ENCODE measurements at regions not wholly inside any gene's neighbourhood (a gene's known extent, or its start where the extent isn't known, plus 50 kb on each side); places are given as distances from the start of the nearest gene placed in this dataset.

DNA sequence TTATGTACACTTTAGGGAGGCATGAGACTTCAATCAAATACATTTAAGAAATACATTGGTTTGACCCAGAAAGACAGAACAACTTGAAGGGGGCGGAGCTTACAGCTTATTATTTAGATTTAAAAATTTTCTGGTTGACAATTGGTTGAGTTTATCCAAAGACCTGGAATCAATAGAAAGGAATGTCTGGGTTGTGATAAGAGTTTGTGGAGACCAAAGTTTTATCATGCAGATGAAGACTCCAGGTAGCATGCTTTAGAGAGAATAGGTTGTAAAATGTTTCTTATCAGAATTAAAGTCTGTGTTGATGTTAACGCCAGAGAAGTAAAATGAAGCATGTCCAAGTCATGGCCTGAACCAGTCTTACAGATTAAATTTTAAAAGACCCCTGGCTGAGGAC, 757.8 kb upstream of the ADGRB3 start:
- 75 to 77% methylated on average over 2 of the region's 2 CpGs for WGBS, 2 donors
- Histone ChIP-seq H3K27ac (ENCODE audit: low read depth in 2 of 2, low read length in 1 of 2) (no peak overlapping the region), H3K36me3 (ENCODE audit: control insufficient read depth in 2 of 2, insufficient read depth in 2 of 2, low read length in 1 of 2) (no peaks in the 10 kb centered on the region), H3K9me3 (ENCODE audit: control insufficient read depth in 2 of 2, insufficient read depth in 1 of 2, low read depth in 1 of 2, low read length in 1 of 2) (peaks cover 0 to 2% of the 10 kb centered on the region in 2 donors), H3K4me3 (ENCODE audit: low read depth in 1 of 2, low read length in 2 of 2) (no peak overlapping the region), H3K27me3 (ENCODE audit: control insufficient read depth in 1 of 2, insufficient read depth in 2 of 2, low read length in 2 of 2) (no peaks in the 10 kb centered on the region), H3K4me1 (ENCODE audit: control insufficient read depth in 2 of 2, insufficient read depth in 2 of 2, low read length in 1 of 2) (no peaks in the 10 kb centered on the region)

DNA sequence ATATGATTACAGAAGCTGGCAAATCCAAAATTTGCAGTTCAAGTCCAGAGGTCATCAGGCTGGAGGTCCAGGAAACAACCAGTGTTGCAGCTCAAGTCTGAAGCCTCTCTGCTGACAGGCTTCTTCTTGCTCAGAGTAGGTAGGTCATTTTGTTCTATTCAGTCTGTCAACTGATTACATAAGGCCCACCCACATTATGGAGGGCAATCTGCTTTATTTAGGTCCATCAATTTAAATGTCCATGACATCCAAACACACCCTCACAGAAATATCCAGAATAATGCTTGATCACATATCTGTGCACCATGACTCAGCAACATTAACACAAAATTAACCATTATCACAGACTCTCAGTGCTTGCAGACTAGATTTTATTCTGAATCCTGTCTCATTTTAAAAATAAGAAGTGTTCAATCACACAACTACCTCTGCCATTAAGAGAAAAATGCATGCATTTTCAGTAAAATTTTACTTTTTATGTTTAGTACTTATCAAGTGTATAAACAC, 759.2 kb upstream of the ADGRB3 start:
- H3K4me3 ChIP-seq (ENCODE audit: low read depth in 1 of 2, low read length in 2 of 2) = no peak overlapping the region

GRCh38 chr6:67870321-67870720, 764.8 kb upstream of the ADGRB3 start:
- Histone ChIP-seq H3K36me3 (ENCODE audit: control insufficient read depth in 2 of 2, insufficient read depth in 2 of 2, low read length in 1 of 2) (no peaks in the 10 kb centered on the region), H3K9me3 (ENCODE audit: control insufficient read depth in 2 of 2, insufficient read depth in 1 of 2, low read depth in 1 of 2, low read length in 1 of 2) (peaks cover 0 to 2% of the 10 kb centered on the region in 2 donors), H3K4me3 (ENCODE audit: low read depth in 1 of 2, low read length in 2 of 2) (no peak overlapping the region), H3K27me3 (ENCODE audit: control insufficient read depth in 1 of 2, insufficient read depth in 2 of 2, low read length in 2 of 2) (no peaks in the 10 kb centered on the region), H3K4me1 (ENCODE audit: control insufficient read depth in 2 of 2, insufficient read depth in 2 of 2, low read length in 1 of 2) (no peaks in the 10 kb centered on the region), H3K27ac (ENCODE audit: low read depth in 2 of 2, low read length in 1 of 2) (no peak overlapping the region)

More for the DNA sequence above, 759.2 kb upstream of the ADGRB3 start:
- Histone ChIP-seq H3K27ac (ENCODE audit: low read depth in 2 of 2, low read length in 1 of 2) (no peak overlapping the region), H3K4me1 (ENCODE audit: control insufficient read depth in 2 of 2, insufficient read depth in 2 of 2, low read length in 1 of 2) (no peaks in the 10 kb centered on the region), H3K36me3 (ENCODE audit: control insufficient read depth in 2 of 2, insufficient read depth in 2 of 2, low read length in 1 of 2) (no peaks in the 10 kb centered on the region), H3K27me3 (ENCODE audit: control insufficient read depth in 1 of 2, insufficient read depth in 2 of 2, low read length in 2 of 2) (no peaks in the 10 kb centered on the region), H3K9me3 (ENCODE audit: control insufficient read depth in 2 of 2, insufficient read depth in 1 of 2, low read depth in 1 of 2, low read length in 1 of 2) (peaks cover 0 to 2% of the 10 kb centered on the region in 2 donors)

DNA sequence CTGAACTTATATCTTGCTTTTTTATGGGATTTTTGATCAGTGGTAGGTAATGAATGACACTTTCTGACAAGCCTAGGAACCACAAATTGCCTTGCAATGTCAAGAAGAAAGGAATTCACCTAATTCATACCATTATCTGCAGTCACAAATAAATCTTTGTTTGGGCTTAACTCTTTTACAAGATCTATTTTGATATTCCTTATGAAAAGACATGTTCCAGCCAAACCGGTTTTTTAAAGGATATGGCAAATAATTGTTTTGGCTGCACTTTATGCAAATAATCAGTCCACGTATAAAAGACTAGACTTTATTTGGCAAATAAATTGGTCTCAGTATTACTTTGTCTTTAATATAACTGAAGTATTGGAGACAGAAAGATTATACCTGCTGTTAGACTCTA, 771.7 kb upstream of the ADGRB3 start:
- H3K4me1 ChIP-seq (ENCODE audit: control insufficient read depth in 2 of 2, insufficient read depth in 2 of 2, low read length in 1 of 2) = no peaks in the 10 kb centered on the region
- no peak overlapping the region for H3K4me3 ChIP-seq (ENCODE audit: low read depth in 1 of 2, low read length in 2 of 2)
- H3K27me3 ChIP-seq (ENCODE audit: control insufficient read depth in 1 of 2, insufficient read depth in 2 of 2, low read length in 2 of 2) = no peaks in the 10 kb centered on the region
- 55 to 57% methylated on average over 2 of the region's 2 CpGs for WGBS, 2 donors
- H3K9me3 ChIP-seq (ENCODE audit: control insufficient read depth in 2 of 2, insufficient read depth in 1 of 2, low read depth in 1 of 2, low read length in 1 of 2) = no peaks in the 10 kb centered on the region
- H3K36me3 ChIP-seq (ENCODE audit: control insufficient read depth in 2 of 2, insufficient read depth in 2 of 2, low read length in 1 of 2) = no peaks in the 10 kb centered on the region
- H3K27ac ChIP-seq (ENCODE audit: low read depth in 2 of 2, low read length in 1 of 2) = no peak overlapping the region

GRCh38 chr6:67854098-67854497, 781.0 kb upstream of the ADGRB3 start:
- Histone ChIP-seq H3K4me1 (ENCODE audit: control insufficient read depth in 2 of 2, insufficient read depth in 2 of 2, low read length in 1 of 2) (no peaks in the 10 kb centered on the region), H3K27ac (ENCODE audit: low read depth in 2 of 2, low read length in 1 of 2) (no peak overlapping the region), H3K4me3 (ENCODE audit: low read depth in 1 of 2, low read length in 2 of 2) (no peak overlapping the region), H3K9me3 (ENCODE audit: control insufficient read depth in 2 of 2, insufficient read depth in 1 of 2, low read depth in 1 of 2, low read length in 1 of 2) (no peaks in the 10 kb centered on the region), H3K36me3 (ENCODE audit: control insufficient read depth in 2 of 2, insufficient read depth in 2 of 2, low read length in 1 of 2) (no peaks in the 10 kb centered on the region), H3K27me3 (ENCODE audit: control insufficient read depth in 1 of 2, insufficient read depth in 2 of 2, low read length in 2 of 2) (no peaks in the 10 kb centered on the region)

DNA sequence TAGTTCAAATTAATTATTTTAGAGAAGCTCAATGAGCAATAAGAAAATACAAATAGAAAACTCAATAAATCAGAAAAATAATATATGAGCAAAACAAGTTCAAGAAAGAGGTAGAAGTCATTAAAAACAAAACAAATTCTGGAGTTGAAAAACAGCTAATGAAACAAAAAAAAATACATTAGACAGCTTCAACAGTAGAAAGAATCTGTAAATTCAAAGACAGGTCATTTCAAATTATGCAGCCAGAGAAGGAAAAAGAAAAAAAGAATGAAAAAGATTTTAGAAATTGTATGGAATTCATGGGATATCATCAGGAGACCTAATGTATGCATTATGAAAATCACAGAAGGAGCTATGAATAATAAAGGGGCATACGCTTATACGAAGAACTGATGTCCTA, 795.3 kb upstream of the ADGRB3 start:
- Histone ChIP-seq H3K27ac (ENCODE audit: low read depth in 2 of 2, low read length in 1 of 2) (no peak overlapping the region), H3K4me3 (ENCODE audit: low read depth in 1 of 2, low read length in 2 of 2) (no peak overlapping the region), H3K4me1 (ENCODE audit: control insufficient read depth in 2 of 2, insufficient read depth in 2 of 2, low read length in 1 of 2) (no peaks in the 10 kb centered on the region), H3K9me3 (ENCODE audit: control insufficient read depth in 2 of 2, insufficient read depth in 1 of 2, low read depth in 1 of 2, low read length in 1 of 2) (peaks cover 0 to 3% of the 10 kb centered on the region in 2 donors), H3K27me3 (ENCODE audit: control insufficient read depth in 1 of 2, insufficient read depth in 2 of 2, low read length in 2 of 2) (no peaks in the 10 kb centered on the region), H3K36me3 (ENCODE audit: control insufficient read depth in 2 of 2, insufficient read depth in 2 of 2, low read length in 1 of 2) (no peaks in the 10 kb centered on the region)
- WGBS, 2 donors = 91 to 94% methylated on average over 2 of the region's 2 CpGs

- Histone ChIP-seq H3K4me1 (ENCODE audit: control insufficient read depth in 2 of 2, insufficient read depth in 2 of 2, low read length in 1 of 2) (no peaks in the 10 kb centered on the region), H3K4me3 (ENCODE audit: low read depth in 1 of 2, low read length in 2 of 2) (no peak overlapping the region), H3K9me3 (ENCODE audit: control insufficient read depth in 2 of 2, insufficient read depth in 1 of 2, low read depth in 1 of 2, low read length in 1 of 2) (peaks cover 6 to 9% of the 10 kb centered on the region in 2 donors), H3K27me3 (ENCODE audit: control insufficient read depth in 1 of 2, insufficient read depth in 2 of 2, low read length in 2 of 2) (no peaks in the 10 kb centered on the region), H3K36me3 (ENCODE audit: control insufficient read depth in 2 of 2, insufficient read depth in 2 of 2, low read length in 1 of 2) (no peaks in the 10 kb centered on the region), H3K27ac (ENCODE audit: low read depth in 2 of 2, low read length in 1 of 2) (no peak overlapping the region)
- 91 to 92% methylated on average over 36 of the region's 36 CpGs for WGBS, 2 donors
Observed at GRCh38 chr6:67825201-67825895, 809.7 kb upstream of the ADGRB3 start.

- H3K4me3 ChIP-seq (ENCODE audit: low read depth in 1 of 2, low read length in 2 of 2) = no peak overlapping the region
- H3K9me3 ChIP-seq (ENCODE audit: control insufficient read depth in 2 of 2, insufficient read depth in 1 of 2, low read depth in 1 of 2, low read length in 1 of 2) = peaks cover 0 to 3% of the 10 kb centered on the region in 2 donors
- H3K27ac ChIP-seq (ENCODE audit: low read depth in 2 of 2, low read length in 1 of 2) = no peak overlapping the region
- no peaks in the 10 kb centered on the region for H3K36me3 ChIP-seq (ENCODE audit: control insufficient read depth in 2 of 2, insufficient read depth in 2 of 2, low read length in 1 of 2)
- whole genome bisulfite sequencing, 2 donors = 71 to 86% methylated on average over 2 of the region's 2 CpGs
- no peaks in the 10 kb centered on the region for H3K27me3 ChIP-seq (ENCODE audit: control insufficient read depth in 1 of 2, insufficient read depth in 2 of 2, low read length in 2 of 2)
- no peaks in the 10 kb centered on the region for H3K4me1 ChIP-seq (ENCODE audit: control insufficient read depth in 2 of 2, insufficient read depth in 2 of 2, low read length in 1 of 2)
Observed at GRCh38 chr6:67818322-67818721, 816.8 kb upstream of the ADGRB3 start.

GRCh38 chr6:67815623-67816022, 819.5 kb upstream of the ADGRB3 start:
- WGBS, 2 donors = 57 to 58% methylated on average over 2 of the region's 2 CpGs
- no peak overlapping the region for H3K4me3 ChIP-seq (ENCODE audit: low read depth in 1 of 2, low read length in 2 of 2)
- H3K27ac ChIP-seq (ENCODE audit: low read depth in 2 of 2, low read length in 1 of 2) = no peak overlapping the region
- no peaks in the 10 kb centered on the region for H3K4me1 ChIP-seq (ENCODE audit: control insufficient read depth in 2 of 2, insufficient read depth in 2 of 2, low read length in 1 of 2)
- peaks cover 3 to 4% of the 10 kb centered on the region in 2 donors for H3K9me3 ChIP-seq (ENCODE audit: control insufficient read depth in 2 of 2, insufficient read depth in 1 of 2, low read depth in 1 of 2, low read length in 1 of 2)
- no peaks in the 10 kb centered on the region for H3K36me3 ChIP-seq (ENCODE audit: control insufficient read depth in 2 of 2, insufficient read depth in 2 of 2, low read length in 1 of 2)
- no peaks in the 10 kb centered on the region for H3K27me3 ChIP-seq (ENCODE audit: control insufficient read depth in 1 of 2, insufficient read depth in 2 of 2, low read length in 2 of 2)

GRCh38 chr6:67814262-67814661, 820.8 kb upstream of the ADGRB3 start:
- WGBS, 2 donors = 91 to 95% methylated on average over 3 of the region's 3 CpGs
- H3K27me3 ChIP-seq (ENCODE audit: control insufficient read depth in 1 of 2, insufficient read depth in 2 of 2, low read length in 2 of 2) = no peaks in the 10 kb centered on the region
- H3K9me3 ChIP-seq (ENCODE audit: control insufficient read depth in 2 of 2, insufficient read depth in 1 of 2, low read depth in 1 of 2, low read length in 1 of 2) = peaks cover 3 to 4% of the 10 kb centered on the region in 2 donors
- H3K36me3 ChIP-seq (ENCODE audit: control insufficient read depth in 2 of 2, insufficient read depth in 2 of 2, low read length in 1 of 2) = no peaks in the 10 kb centered on the region
- H3K4me3 ChIP-seq (ENCODE audit: low read depth in 1 of 2, low read length in 2 of 2) = no peak overlapping the region
- H3K27ac ChIP-seq (ENCODE audit: low read depth in 2 of 2, low read length in 1 of 2) = no peak overlapping the region
- no peaks in the 10 kb centered on the region for H3K4me1 ChIP-seq (ENCODE audit: control insufficient read depth in 2 of 2, insufficient read depth in 2 of 2, low read length in 1 of 2)

Data from esophagus (tissue), 2 donors.